ENCODE measurements at regions not wholly inside any gene's neighbourhood (a gene's known extent, or its start where the extent isn't known, plus 50 kb on each side); places are given as distances from the start of the nearest gene placed in this dataset.

GRCh38 chr2:236632295-236633218, 62.9 kb downstream of the ACKR3 start:
- ChIA-PET POLR2A (no interaction called here), CTCF (no interaction called here)
- Mint-ChIP-seq H3K4me1 (no peaks in the 10 kb centered on the region), H3K27me3 (no peaks in the 10 kb centered on the region), H3K27ac (no peak overlapping the region), H3K9me3 (ENCODE audit: low read depth) (no peaks in the 10 kb centered on the region), H3K4me3 (no peak overlapping the region), H3K36me3 (ENCODE audit: low read depth) (no peaks in the 10 kb centered on the region)
- ATAC-seq = no peak
- intact Hi-C loops (cut with DNase I, micrococcal nuclease) = no loop called here
- no peak for DNase-seq

DNA sequence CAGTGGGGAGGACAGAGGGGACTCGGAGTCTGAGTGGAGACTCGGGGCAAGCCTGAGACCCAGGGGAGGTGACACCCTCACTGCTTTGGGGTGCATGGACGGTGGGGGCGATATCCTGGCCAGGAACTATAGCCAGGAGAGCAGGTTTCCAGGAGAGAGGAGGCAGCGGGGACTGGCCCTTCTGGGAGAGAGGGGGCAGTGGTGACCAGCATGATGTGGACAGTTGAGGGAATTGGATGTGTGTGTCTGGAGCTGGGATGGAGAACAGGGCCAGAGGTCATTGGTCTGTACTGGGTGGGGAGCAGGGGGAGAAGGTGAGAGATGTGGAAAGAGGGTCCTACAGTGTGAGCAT, 63.6 kb downstream of the ACKR3 start:
- Mint-ChIP-seq H3K4me1 (no peaks in the 10 kb centered on the region), H3K27ac (no peak overlapping the region), H3K9me3 (ENCODE audit: low read depth) (no peaks in the 10 kb centered on the region), H3K4me3 (no peak overlapping the region), H3K27me3 (no peaks in the 10 kb centered on the region), H3K36me3 (ENCODE audit: low read depth) (no peaks in the 10 kb centered on the region)
- intact Hi-C loops (cut with DNase I, micrococcal nuclease) = no loop called here
- ATAC-seq (no peak), DNase-seq (no peak)
- ChIA-PET POLR2A (no interaction called here), CTCF (no interaction called here)

DNA sequence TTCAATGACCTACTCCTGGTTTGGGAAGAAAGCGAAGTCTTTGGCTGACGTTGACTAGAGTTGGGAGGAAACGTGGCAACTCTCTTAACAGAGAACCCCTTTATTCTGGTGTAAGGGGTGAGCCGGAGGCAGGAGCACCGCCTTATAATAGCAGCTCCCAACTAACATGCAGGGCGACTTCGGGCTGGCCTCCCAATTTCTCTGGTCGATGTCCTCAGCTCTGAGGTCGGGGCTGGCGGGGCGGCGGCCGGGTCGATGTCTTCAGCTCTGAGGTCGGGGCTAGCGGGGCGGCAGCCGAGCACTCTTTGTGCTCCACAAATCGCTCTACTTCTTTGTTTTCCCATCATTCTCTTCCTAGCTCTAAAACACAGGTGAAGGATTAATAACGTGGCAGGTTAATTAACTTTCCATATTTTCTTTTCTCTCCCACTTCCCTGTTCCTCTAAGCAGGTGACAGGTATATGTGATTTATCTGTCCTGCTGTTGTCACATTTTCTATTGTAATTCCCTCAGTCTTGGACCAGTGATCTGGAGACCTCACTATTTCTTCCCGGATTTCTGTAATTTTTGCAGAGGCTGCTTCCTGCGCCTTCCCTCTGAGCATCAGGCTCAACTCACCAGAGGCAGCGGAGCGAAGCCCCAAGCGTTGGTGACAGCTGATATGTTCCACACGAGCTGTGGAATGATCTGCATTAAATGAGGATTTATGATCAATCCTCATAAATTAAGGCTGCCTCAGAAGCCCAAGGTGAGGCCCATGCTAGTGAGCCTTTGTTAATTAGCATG, 64.3 kb downstream of the ACKR3 start:
- DNase-seq (no peak), ATAC-seq (no peak)
- H3K36me3 Mint-ChIP-seq (ENCODE audit: low read depth) = no peaks in the 10 kb centered on the region
- no peaks in the 10 kb centered on the region for H3K9me3 Mint-ChIP-seq (ENCODE audit: low read depth)
- ChIA-PET POLR2A (no interaction called here), CTCF (no interaction called here)
- H3K27ac Mint-ChIP-seq = no peak overlapping the region
- H3K4me3 Mint-ChIP-seq = no peak overlapping the region
- intact Hi-C loops (cut with DNase I, micrococcal nuclease) = no loop called here
- peaks cover under 1% of the 10 kb centered on the region for H3K27me3 Mint-ChIP-seq
- no peaks in the 10 kb centered on the region for H3K4me1 Mint-ChIP-seq

DNA sequence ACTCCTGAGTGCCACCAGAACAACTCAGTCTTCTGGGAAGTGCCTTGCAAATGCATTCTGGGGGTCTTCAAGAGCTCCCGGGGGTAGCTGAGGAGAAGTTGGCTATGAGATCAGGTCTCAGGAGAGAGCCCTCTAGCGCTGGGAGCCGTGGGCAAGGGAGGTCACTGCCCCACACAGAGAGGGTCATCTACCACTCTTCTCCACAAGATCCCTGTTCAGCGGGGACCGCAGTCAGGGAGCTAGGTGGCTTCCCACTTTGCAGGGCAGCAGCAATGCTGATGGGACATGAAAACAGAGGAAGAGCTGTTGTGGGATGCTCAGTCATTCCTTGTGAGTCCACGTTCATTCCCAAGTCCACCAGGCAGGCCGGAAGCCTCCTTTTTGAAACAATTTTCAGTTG, 66.6 kb downstream of the ACKR3 start:
- DNase-seq (no peak), ATAC-seq (no peak)
- Mint-ChIP-seq H3K27ac (no peak overlapping the region), H3K36me3 (ENCODE audit: low read depth) (no peaks in the 10 kb centered on the region), H3K4me3 (no peak overlapping the region), H3K9me3 (ENCODE audit: low read depth) (no peaks in the 10 kb centered on the region), H3K4me1 (no peaks in the 10 kb centered on the region), H3K27me3 (peaks cover 6% of the 10 kb centered on the region)
- ChIA-PET POLR2A (no interaction called here), CTCF (no interaction called here)
- intact Hi-C loops (cut with DNase I, micrococcal nuclease) = no loop called here

GRCh38 chr2:236636714-236637470, 67.3 kb downstream of the ACKR3 start:
- Mint-ChIP-seq H3K27ac (no peak overlapping the region), H3K4me3 (no peak overlapping the region), H3K36me3 (ENCODE audit: low read depth) (no peaks in the 10 kb centered on the region), H3K4me1 (no peaks in the 10 kb centered on the region), H3K9me3 (ENCODE audit: low read depth) (peaks cover 2% of the 10 kb centered on the region), H3K27me3 (peaks cover 8% of the 10 kb centered on the region)
- ChIA-PET POLR2A (no interaction called here), CTCF (interaction anchor here (0.5 kb wide), 1 partner anchor 23 kb away, joined by 4 read pairs; no protein-coding TSS in a partner anchor)
- intact Hi-C loops (cut with DNase I, micrococcal nuclease) = no loop called here
- DNase-seq (no peak), ATAC-seq (no peak)

GRCh38 chr2:236637686-236638569, 68.3 kb downstream of the ACKR3 start:
- Mint-ChIP-seq H3K9me3 (ENCODE audit: low read depth) (peaks cover 2% of the 10 kb centered on the region), H3K27me3 (peaks cover 11% of the 10 kb centered on the region), H3K4me3 (no peak overlapping the region), H3K36me3 (ENCODE audit: low read depth) (no peaks in the 10 kb centered on the region), H3K4me1 (no peaks in the 10 kb centered on the region), H3K27ac (no peak overlapping the region)
- ChIA-PET CTCF (no interaction called here), POLR2A (no interaction called here)
- intact Hi-C loops (cut with DNase I, micrococcal nuclease) = no loop called here
- ATAC-seq (no peak), DNase-seq (no peak)

DNA sequence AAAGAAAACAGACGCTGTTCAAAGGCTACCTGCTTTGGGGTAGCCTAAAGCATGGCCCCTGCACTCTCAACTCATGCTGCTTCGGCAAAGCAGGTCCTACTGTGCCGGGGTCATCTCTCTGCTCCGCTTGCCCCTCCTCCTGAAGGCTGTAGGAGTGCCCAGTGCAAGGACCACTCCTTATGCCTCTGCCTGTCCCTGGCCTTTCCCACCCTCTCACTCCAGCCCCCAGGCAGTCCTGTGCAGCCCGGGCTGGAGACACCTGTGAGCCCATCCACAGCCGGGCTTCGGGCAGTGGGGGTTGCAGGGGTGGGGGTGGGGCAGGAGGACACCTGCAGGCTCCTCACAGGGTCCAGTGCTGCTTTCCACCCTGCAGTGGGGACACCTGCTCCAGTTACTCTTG, 69.1 kb downstream of the ACKR3 start:
- ChIA-PET CTCF (no interaction called here), POLR2A (no interaction called here)
- Mint-ChIP-seq H3K4me3 (no peak overlapping the region), H3K9me3 (ENCODE audit: low read depth) (peaks cover 2% of the 10 kb centered on the region), H3K27ac (no peak overlapping the region), H3K36me3 (ENCODE audit: low read depth) (no peaks in the 10 kb centered on the region), H3K4me1 (no peaks in the 10 kb centered on the region), H3K27me3 (peaks cover 16% of the 10 kb centered on the region)
- intact Hi-C loops (cut with DNase I, micrococcal nuclease) = no loop called here
- no peak for DNase-seq
- no peak for ATAC-seq

GRCh38 chr2:236639461-236640235, 70.0 kb downstream of the ACKR3 start:
- no peaks in the 10 kb centered on the region for H3K4me1 Mint-ChIP-seq
- intact Hi-C loops (cut with DNase I, micrococcal nuclease) = no loop called here
- no peak overlapping the region for H3K27ac Mint-ChIP-seq
- ATAC-seq (no peak), DNase-seq (no peak)
- H3K27me3 Mint-ChIP-seq = peaks cover 16% of the 10 kb centered on the region
- no peak overlapping the region for H3K4me3 Mint-ChIP-seq
- ChIA-PET CTCF (no interaction called here), POLR2A (no interaction called here)
- peaks cover 2% of the 10 kb centered on the region for H3K9me3 Mint-ChIP-seq (ENCODE audit: low read depth)
- no peaks in the 10 kb centered on the region for H3K36me3 Mint-ChIP-seq (ENCODE audit: low read depth)

- Mint-ChIP-seq H3K4me3 (no peak overlapping the region), H3K27ac (no peak overlapping the region), H3K9me3 (ENCODE audit: low read depth) (peaks cover 2% of the 10 kb centered on the region), H3K36me3 (ENCODE audit: low read depth) (no peaks in the 10 kb centered on the region), H3K4me1 (no peaks in the 10 kb centered on the region), H3K27me3 (peaks cover 16% of the 10 kb centered on the region)
- ATAC-seq (no peak), DNase-seq (no peak)
- CTCF ChIA-PET = interaction anchor here (1.9 kb wide), 1 partner anchor 128 kb away, joined by 6 read pairs; no protein-coding TSS in a partner anchor
- intact Hi-C loops (cut with DNase I, micrococcal nuclease) = no loop called here
- POLR2A ChIA-PET = no interaction called here
These were observed 71.6 kb downstream of the ACKR3 start for GRCh38 chr2:236641051-236641726.

GRCh38 chr2:236642125-236642524, 72.5 kb downstream of the ACKR3 start:
- no peak for DNase-seq
- peaks cover 20% of the 10 kb centered on the region for H3K27me3 Mint-ChIP-seq
- H3K27ac Mint-ChIP-seq = no peak overlapping the region
- no peak for ATAC-seq
- intact Hi-C loops (cut with DNase I, micrococcal nuclease) = no loop called here
- ChIA-PET POLR2A (no interaction called here), CTCF (interaction anchor here (1.9 kb wide), 1 partner anchor 129 kb away, joined by 6 read pairs; no protein-coding TSS in a partner anchor)
- H3K4me1 Mint-ChIP-seq = no peaks in the 10 kb centered on the region
- H3K36me3 Mint-ChIP-seq (ENCODE audit: low read depth) = no peaks in the 10 kb centered on the region
- H3K9me3 Mint-ChIP-seq (ENCODE audit: low read depth) = peaks cover 2% of the 10 kb centered on the region
- no peak overlapping the region for H3K4me3 Mint-ChIP-seq

Data from activated CD4-positive, alpha-beta T cell treated with anti-CD3 and anti-CD28 coated beads for 36 hours (primary cell).